Kidney epithelial cell (primary cell): ENCODE measurements at regions not wholly inside any gene's neighbourhood (a gene's known extent, or its start where the extent isn't known, plus 50 kb on each side); places are given as distances from the start of the nearest gene placed in this dataset.

ENCODE experiments used
- DNase-seq: peaks from one replicate; pipeline ENCODE4 v3.0.0-alpha.2; 2010; ENCODE audit warnings: low read depth
- H3K27me3 ChIP-seq: 2 replicates; pipeline ENCODE4 v1.6.0; 2011; ENCODE audit warnings: low read length; ENCODE audit not compliant: control insufficient read depth, insufficient read depth
- H3K36me3 ChIP-seq: 2 replicates; pipeline ENCODE4 v1.5.1; 2011; ENCODE audit warnings: low read length; ENCODE audit not compliant: control insufficient read depth, insufficient read depth
- H3K4me3 ChIP-seq: 2 replicates; pipeline ENCODE4 v1.5.1; 2011; ENCODE audit warnings: low read depth, mild to moderate bottlenecking, control low read depth, low read length
- TF ChIP-seq, protein P1 (sequence below): IDR thresholded peaks from 2 replicates; pipeline ENCODE4 v1.5.1; 2011; ENCODE audit warnings: mild to moderate bottlenecking, moderate library complexity, low read length, control low read depth, inconsistent platforms; ENCODE audit not compliant: insufficient read depth, poor library complexity, severe bottlenecking

DNA sequence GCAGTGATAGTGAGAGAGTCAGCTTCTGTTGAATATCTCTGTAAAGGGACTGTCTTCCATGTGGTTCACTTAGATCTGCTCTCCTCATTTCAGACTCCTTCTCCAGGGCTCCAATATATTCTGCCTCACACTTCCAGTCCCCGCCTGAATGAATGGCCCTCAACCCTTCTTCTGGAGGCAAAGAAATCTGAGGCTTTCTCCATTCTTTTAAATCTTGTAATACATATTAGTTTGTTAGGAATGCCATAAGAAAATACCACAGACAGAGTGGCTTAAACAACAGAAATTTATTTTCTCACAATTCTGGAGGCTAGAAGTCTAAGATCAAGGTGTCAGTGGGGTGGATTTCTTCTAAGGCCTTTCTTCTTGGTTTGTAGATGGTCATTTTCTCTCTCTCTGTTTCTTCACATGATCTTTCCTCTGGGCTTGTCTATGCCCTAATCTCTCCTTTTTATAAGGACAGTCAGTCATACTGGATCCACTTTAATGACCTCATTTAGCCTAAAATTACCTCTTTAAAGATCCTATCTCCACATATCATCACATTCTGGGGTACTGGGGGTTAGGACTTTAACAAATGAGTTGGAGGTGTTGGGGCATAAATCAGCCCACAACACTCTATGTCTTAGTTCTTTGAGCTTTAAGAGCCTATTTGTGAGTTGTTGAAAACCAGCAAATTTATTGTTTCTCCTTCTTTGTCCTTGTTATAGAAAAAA lies 128.5 kb upstream of the KCNK2 start:
- H3K36me3 ChIP-seq = no peaks in the 10 kb centered on the region
- H3K4me3 ChIP-seq = no peak overlapping the region
- no peak for DNase-seq
- TF ChIP-seq, protein P1, sequence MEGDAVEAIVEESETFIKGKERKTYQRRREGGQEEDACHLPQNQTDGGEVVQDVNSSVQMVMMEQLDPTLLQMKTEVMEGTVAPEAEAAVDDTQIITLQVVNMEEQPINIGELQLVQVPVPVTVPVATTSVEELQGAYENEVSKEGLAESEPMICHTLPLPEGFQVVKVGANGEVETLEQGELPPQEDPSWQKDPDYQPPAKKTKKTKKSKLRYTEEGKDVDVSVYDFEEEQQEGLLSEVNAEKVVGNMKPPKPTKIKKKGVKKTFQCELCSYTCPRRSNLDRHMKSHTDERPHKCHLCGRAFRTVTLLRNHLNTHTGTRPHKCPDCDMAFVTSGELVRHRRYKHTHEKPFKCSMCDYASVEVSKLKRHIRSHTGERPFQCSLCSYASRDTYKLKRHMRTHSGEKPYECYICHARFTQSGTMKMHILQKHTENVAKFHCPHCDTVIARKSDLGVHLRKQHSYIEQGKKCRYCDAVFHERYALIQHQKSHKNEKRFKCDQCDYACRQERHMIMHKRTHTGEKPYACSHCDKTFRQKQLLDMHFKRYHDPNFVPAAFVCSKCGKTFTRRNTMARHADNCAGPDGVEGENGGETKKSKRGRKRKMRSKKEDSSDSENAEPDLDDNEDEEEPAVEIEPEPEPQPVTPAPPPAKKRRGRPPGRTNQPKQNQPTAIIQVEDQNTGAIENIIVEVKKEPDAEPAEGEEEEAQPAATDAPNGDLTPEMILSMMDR = no peak
- no peaks in the 10 kb centered on the region for H3K27me3 ChIP-seq

DNA sequence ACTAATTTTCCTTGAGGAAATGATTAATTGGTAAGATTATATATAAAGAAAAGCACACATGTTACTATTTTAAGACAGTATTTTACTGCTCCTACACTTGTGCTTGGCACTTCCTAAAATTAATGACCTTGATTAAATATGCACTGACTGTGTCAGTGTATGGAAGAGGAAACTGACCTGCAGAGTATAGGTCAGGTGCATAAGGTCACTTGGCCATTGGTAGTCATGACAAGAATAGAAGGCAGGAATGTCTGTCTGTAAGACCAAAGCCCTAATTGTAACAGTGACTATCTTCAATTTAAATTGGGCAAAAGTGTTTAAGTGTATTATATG lies 128.0 kb upstream of the KCNK2 start:
- no peak for DNase-seq
- TF ChIP-seq, protein P1 = no peak
- no peaks in the 10 kb centered on the region for H3K36me3 ChIP-seq
- H3K27me3 ChIP-seq = no peaks in the 10 kb centered on the region
- no peak overlapping the region for H3K4me3 ChIP-seq

DNA sequence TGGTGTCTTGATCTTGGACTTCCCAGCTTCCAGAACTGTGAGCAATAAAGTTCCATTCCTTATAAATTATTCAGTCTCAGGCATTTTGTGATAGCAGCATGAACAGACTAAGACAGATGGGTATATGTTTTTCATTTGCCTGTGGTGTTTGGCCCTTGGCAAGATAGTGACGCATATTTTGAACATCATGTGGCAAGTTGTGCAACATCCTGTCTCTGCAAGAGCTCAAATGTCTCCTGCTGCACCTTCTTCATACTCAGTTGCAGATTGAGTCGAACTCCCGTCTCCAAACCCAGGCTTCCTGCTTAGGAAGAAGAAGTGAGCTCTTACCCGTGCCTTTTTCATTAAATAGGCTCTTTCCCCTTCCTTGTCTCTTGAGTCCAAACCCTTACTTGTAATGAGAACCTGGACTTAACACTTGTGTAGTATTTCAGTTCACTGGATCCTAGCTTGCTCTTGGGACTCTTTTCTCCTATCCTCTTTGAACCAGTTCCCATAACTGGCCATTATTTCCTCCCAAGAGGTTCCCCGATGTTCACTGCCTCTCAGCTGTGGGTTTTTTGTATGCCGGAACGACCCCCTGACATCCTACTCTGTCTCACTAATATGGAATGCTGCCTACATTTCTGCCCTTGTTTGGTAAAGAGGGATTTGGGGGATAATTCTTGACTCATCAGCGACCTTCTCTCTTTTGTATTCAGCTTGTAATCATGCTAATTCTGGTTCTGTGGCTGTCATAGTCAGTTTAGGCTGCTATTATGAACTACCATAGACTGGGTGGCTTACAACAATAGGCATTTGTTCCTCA lies 125.0 kb upstream of the KCNK2 start:
- no peak overlapping the region for H3K4me3 ChIP-seq
- peak; percentile 39 for DNase-seq
- TF ChIP-seq, protein P1 = no peak

DNA sequence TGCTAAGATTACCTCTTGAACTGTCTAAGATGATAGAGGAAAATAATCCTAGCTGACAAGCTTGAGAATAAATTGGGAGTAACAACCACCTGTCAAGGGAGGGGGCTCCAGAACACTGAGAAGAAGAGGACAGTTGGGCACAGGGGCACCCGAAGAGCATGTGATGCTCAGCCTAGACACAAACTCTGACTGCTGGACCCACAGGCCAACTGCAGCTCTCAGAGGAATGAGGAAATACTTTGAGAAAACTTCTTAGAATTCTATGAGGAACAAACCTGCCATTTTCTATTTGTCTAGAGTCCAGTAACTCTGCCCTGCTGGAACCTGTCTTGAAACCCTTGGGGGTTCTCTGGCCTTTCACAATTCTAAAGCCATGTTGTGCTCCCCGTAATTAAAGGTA lies 124.1 kb upstream of the KCNK2 start:
- TF ChIP-seq, protein P1 = no peak
- no peak for DNase-seq
- no peaks in the 10 kb centered on the region for H3K36me3 ChIP-seq
- H3K4me3 ChIP-seq = no peak overlapping the region
- no peaks in the 10 kb centered on the region for H3K27me3 ChIP-seq

More for the DNA sequence above, 125.0 kb upstream of the KCNK2 start:
- Histone ChIP-seq H3K36me3 (no peaks in the 10 kb centered on the region), H3K27me3 (no peaks in the 10 kb centered on the region)

DNA sequence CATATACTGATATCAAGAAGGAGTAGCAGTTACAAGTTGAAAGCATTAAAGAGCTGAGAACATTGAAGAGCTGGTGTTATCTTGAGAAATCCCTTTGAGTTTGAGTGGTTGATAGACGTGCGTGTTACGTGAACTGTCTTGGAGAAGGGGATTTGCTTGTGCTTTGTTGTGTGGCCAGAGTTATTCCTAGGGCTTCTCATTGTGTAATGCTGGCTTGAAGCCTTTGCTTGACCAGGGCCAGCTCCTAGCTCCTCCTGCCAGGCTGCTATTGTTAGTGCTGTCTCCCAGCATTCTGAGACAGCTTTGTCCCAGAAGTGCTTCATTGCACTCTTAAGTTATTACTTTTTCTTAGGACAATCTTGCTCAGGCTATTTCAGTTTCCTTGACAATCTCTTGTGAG lies 116.2 kb upstream of the KCNK2 start:
- TF ChIP-seq, protein P1 = no peak
- Histone ChIP-seq H3K36me3 (no peaks in the 10 kb centered on the region), H3K27me3 (no peaks in the 10 kb centered on the region), H3K4me3 (no peak overlapping the region)
- no peak for DNase-seq
